ENCODE measurements at regions not wholly inside any gene's neighbourhood (a gene's known extent, or its start where the extent isn't known, plus 50 kb on each side); places are given as distances from the start of the nearest gene placed in this dataset.

DNA sequence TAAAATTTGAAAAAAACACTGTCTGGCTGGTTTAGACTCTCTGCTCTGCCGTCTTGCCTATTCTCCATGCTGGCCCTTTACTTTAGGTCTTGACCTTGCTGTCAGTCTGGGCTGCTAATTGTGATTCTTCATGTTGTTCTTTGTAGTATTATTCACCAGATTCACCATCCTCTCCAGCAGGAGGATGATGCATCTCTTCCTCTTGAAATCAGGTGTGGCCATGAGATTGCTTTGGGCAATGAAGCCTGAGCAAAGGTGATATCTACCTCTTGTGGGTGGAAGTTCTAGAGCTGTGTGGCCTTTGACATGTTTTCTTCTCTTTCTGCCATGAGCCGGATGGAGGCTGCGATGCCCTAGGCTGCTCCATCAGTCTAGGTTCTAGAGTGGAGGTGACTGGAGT, 51.3 kb upstream of the ITPRID1 start:
- TF ChIP-seq, protein P1, sequence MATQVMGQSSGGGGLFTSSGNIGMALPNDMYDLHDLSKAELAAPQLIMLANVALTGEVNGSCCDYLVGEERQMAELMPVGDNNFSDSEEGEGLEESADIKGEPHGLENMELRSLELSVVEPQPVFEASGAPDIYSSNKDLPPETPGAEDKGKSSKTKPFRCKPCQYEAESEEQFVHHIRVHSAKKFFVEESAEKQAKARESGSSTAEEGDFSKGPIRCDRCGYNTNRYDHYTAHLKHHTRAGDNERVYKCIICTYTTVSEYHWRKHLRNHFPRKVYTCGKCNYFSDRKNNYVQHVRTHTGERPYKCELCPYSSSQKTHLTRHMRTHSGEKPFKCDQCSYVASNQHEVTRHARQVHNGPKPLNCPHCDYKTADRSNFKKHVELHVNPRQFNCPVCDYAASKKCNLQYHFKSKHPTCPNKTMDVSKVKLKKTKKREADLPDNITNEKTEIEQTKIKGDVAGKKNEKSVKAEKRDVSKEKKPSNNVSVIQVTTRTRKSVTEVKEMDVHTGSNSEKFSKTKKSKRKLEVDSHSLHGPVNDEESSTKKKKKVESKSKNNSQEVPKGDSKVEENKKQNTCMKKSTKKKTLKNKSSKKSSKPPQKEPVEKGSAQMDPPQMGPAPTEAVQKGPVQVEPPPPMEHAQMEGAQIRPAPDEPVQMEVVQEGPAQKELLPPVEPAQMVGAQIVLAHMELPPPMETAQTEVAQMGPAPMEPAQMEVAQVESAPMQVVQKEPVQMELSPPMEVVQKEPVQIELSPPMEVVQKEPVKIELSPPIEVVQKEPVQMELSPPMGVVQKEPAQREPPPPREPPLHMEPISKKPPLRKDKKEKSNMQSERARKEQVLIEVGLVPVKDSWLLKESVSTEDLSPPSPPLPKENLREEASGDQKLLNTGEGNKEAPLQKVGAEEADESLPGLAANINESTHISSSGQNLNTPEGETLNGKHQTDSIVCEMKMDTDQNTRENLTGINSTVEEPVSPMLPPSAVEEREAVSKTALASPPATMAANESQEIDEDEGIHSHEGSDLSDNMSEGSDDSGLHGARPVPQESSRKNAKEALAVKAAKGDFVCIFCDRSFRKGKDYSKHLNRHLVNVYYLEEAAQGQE (IDR thresholded peaks at IDR 0.05; ENCODE audit: low read depth) = no peak
- TF ChIP-seq EP300 (IDR thresholded peaks at IDR 0.05; ENCODE audit: borderline replicate concordance) (no peak), CREB1 (IDR thresholded peaks at IDR 0.05; ENCODE audit: low read depth) (no peak)
